ENCODE measurements at regions not wholly inside any gene's neighbourhood (a gene's known extent, or its start where the extent isn't known, plus 50 kb on each side); places are given as distances from the start of the nearest gene placed in this dataset.

DNA sequence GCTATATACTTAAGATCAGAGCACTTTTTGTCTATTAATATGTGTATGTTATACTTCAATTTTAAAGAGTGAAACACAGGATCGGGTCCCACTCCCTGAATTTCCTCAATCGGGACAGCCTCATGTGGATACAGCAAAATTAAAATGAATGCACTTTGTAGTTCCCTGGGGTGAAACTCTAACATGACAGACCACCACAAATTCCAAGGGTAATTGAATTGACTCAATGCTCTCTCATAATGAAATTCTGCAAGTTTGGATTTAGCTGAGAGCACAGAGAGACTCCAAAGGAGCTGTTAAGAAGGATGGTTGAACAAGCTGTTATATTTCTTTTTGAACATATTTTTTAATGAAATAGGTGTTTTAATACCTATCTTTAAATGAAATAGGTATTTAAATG lies 413.6 kb downstream of the GXYLT1 start:
- TF ChIP-seq, protein P1, sequence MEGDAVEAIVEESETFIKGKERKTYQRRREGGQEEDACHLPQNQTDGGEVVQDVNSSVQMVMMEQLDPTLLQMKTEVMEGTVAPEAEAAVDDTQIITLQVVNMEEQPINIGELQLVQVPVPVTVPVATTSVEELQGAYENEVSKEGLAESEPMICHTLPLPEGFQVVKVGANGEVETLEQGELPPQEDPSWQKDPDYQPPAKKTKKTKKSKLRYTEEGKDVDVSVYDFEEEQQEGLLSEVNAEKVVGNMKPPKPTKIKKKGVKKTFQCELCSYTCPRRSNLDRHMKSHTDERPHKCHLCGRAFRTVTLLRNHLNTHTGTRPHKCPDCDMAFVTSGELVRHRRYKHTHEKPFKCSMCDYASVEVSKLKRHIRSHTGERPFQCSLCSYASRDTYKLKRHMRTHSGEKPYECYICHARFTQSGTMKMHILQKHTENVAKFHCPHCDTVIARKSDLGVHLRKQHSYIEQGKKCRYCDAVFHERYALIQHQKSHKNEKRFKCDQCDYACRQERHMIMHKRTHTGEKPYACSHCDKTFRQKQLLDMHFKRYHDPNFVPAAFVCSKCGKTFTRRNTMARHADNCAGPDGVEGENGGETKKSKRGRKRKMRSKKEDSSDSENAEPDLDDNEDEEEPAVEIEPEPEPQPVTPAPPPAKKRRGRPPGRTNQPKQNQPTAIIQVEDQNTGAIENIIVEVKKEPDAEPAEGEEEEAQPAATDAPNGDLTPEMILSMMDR (IDR thresholded peaks at IDR 0.05) = no peak
- TF ChIP-seq POLR2A (IDR thresholded peaks at IDR 0.05) = no peak

All from uterus (tissue), 2 donors.